Kidney capillary endothelial cell (primary cell): ENCODE measurements at regions not wholly inside any gene's neighbourhood (a gene's known extent, or its start where the extent isn't known, plus 50 kb on each side); places are given as distances from the start of the nearest gene placed in this dataset.

ENCODE experiments used
- DNase-seq: peaks from one replicate; pipeline ENCODE4 v3.0.0-alpha.2; 2018; ENCODE audit warnings: low spot score

DNA sequence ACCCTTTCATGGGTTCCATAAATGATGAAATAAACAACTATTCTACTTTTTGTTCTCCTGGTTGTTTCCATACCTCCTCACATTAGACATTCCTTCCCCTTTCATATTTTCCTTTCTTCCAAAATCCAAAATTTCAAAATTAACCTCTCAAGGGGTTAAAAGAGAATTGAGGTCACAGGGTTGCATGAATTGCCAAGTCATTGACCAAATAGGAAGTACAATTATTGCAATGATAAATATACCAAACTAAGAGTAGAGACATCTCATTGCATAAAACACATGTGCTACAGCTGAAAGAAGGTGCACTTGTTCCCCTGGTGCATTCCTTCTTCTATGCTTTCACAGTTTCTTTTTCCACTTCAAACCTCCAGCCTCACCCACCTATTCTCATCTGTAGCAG is 136.1 kb downstream of the KCTD12 start:
- no peak for DNase-seq

DNA sequence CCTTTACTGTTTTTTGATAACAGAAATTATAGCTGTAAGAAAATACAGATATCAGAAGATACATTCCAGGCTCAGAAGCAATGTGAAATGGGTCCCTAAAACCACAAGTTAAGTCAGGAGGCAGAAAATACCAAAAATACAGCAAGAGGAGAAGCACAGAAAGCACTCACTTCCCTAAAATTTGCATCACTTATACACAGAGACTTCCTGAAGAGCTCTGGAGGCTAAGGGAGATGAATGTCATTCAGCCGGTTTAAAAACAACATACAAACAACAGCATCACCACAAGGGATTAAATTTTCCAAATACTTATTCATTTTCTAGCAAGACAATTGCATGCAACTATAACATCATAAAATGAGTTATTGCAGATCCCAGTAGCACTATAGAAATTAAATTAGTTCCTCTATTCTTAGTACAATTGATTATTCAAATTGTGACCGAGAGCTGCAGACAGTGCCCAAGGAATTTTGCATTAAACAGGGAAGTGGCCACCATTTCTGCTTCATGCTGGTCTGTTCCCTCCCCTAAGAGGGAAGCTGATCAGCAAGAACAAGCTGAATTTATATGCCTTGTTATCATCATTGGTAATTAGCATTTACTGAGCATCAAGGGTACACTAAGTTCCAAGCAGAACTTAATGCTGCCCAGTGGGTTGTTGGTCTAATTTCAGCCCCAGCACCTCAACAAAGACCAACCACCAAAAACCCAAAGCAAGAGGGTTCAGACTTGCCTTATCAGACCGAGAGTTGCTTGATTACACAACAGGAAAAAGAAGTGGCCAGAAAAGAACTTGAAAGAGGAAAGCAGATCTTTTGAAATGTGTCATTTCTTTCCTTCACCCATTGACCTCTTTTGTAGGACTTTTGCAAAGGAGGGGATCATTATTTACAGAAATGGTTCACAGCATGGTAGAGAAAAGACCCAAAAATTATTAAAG is 140.7 kb downstream of the KCTD12 start:
- DNase-seq, result no peak

DNA sequence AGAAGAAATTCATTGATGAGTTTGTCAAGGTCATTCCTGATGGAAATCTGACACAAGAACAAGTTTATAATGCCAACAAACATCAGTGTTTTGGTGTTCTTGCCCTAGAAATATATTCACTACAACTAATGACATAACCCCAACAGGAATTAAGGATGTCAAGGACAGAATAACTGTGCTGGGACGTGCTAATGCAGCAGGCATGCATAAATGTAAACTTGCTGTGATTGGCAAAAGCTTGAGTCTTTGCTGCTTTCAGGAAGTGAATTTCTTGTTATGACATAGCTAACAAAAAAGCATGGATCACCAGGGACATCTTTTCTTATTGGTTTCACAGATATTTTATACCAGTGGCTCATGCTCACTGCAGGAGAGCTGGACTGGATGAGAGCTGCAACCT is 144.6 kb downstream of the KCTD12 start:
- DNase-seq, result no peak

DNA sequence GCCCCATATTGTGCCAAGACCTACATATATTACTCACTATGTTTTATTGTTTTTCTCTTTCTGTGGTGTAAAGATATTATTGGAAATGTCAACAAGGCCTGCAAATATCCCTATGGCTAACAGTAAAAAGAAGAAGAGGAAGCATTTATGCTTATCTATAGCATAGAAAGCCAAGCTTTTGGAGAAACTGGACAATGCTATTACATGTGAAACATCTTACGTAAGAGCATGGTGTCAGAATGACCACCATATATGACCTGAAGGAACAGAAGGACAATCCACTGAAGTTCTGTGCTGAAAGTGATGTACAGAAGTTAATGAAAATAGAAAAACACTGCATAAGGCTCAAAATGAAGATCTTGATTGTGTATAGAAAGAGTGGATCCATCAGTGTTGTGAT is 145.2 kb downstream of the KCTD12 start:
- DNase-seq, result no peak

DNA sequence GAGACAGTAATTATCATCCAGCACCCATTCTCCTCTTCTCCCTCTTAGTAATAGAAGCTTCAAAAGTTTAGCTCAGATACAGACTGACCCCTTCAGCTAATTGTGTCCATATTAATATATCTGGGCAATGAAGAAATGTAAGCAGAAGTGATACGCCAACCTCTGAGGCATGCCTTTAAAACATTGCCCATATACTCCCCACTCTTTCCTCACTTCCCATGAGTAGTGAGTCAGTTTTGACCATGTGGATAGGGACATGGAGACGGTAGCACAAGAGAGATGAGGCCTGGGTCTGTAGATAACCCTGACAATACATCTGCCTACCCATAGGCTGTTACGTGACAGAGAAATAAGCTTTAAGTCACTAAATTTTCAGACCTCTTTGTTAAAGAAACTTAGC is 147.6 kb downstream of the KCTD12 start:
- DNase-seq, result no peak

DNA sequence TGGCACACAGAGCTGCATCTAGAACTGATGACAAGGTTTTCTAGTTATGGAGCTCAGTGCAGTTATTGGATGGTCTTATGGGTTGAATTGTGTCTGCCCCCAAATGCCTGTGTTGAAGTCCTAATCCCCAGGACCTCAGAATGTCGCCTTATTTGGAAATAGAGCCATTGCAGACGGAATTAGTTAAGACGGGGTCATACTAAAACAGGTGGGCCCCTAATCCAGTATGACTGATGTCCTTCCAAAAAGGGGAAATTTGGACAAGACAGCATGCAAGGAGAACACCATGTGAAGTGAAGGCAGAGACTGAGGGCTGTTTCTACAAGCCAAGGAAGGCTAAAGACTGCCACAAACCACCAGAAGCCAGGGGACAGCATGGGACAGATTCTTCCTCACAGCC is 148.7 kb downstream of the KCTD12 start:
- no peak for DNase-seq

DNA sequence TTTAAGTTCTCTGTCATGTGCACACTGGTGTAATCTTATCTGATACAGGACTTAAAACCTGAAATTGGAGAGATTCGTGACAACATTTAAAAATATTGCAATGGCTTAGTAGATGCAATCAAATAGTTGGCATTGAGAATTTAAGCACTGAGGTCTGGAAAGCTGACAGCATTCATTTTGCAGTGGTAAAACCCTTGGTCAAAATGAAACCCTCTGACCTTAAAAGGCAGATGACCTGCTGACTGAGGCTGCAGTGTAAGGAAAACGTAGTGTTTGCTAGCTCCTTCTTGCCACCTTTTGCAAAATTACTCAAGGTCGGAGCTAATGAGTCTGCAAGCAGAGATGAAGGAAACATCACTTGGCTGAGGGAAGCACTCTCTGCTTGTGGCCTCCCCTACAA is 150.6 kb downstream of the KCTD12 start:
- no peak for DNase-seq

DNA sequence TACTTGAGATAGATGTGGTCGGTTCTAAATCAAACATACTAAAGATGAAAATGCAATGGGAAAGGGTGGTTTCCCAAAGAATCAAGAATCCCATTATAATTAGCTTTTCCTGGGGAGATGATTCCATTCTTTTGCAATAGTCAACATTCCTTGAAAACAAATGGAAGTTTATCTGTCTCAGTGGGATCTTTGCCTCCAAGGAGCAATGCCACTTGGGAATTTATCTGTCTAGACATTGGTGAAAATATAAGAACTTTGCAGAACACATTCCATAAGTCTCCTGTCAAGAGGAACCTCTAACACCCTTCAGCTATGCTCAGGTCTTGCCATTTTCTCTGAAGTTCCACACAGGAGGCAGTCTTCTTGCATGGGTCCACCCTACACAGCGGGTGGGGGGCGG is 152.5 kb downstream of the KCTD12 start:
- DNase-seq, result no peak

DNA sequence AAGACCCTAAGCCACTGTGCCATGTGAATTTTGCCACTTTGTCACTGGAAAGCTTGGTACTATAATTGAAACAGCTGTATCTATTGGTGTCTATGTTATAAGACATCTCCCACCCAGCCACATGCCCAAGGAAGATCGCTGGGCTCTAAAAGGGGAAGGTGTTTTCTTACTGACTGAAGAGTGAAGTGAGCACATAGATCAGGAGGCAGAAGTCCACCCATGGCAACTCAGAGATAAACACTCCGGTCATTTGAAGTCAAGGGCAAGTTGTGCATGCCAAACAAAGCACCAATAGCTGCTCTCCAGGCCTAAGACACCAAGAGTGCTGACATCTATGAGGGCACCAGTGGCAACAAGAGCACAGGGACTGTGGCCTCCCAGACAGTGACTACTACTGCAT is 153.8 kb downstream of the KCTD12 start:
- DNase-seq, result no peak

DNA sequence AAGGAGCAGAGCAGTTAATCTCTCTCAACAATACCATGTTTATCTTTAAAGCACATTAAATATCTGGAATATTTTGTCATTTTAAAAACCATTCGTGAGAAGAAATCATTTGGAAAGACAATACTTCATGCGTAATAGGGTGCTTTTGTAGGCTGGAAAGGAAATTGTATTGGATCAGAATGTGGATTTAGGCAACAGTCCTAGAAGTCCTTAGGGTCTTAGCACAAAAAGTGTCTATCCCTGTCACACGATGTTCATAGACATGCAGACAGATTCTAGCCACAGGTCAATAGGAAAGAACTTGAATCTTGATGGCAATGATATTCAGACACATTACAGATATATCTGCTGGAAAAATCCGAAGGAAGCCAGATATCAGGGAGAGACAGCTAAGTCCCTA is 156.0 kb downstream of the KCTD12 start:
- no peak for DNase-seq

DNA sequence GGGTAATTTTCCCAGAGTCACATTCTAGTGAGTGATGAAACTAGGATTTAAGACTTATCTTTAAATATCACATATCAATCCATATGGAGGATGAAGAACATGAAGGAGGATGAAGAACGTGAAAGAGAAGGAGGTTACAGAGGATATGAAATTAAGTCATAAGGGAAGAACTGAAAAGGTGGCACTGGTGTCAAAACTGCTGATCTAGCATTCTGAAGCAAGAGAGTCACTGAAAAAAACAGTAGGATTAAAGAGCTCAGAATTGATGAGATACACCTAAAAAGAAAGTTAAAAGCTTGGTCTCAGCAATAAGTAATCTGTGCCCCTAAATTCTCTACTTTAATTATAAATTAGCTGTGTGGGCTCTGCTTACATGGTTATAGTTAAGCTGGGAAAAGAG is 156.5 kb downstream of the KCTD12 start:
- no peak for DNase-seq

DNA sequence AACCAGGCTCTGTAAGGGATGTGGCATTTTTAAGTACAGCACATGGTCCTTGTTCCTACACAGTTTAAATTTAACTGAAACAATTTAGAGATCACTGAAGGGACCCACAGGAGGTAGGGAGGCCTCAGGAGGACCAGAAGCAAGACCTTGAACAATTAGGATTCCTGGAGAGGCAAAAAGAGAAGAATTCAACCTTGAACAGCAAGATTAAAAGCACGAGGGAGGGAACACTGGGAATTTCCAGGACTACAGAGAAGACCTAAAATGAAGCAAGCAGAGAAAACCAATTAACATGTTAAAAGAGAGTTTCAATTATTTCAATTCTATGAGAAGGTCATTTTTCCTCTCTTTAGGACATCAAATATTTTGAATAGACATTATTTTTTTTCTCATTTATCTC is 160.3 kb downstream of the KCTD12 start:
- DNase-seq, result no peak

DNA sequence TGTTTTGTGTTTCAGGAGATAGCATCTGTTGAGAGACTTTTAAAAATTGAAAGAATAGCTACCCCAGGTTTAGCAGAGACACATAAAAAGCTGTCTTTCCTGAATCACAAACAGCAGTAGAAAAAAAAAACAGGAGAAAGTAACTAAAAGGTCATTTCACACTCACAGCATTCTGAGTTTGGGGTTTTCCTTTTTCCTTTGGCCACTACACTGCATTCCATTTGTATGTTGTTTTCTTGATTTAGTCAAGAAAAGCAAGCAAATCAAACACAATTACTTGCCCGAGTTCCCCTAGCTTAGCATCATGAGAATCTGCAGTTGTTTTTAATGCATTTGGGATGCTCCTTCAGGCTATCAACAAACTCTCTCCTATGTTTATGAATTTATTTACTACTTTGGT is 161.0 kb downstream of the KCTD12 start:
- no peak for DNase-seq

DNA sequence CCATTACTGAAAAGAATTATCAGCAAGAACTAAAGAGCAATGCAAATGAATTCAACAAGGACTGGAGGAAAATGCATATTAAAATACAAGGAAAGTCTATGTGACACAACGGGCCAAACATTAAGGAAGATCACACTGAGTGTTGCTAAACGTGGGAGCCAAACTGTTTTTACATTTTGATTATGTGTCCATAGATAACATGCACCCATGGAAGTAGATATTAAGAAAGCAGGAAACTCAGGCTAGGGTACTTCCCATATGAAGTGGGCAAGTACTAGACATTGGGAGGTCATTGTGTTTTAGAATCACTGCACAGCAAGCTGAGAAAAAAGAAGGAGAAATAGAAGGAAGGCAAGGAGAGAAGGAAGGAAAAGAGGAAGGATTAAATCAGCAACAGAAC is 161.8 kb downstream of the KCTD12 start:
- DNase-seq, result no peak

DNA sequence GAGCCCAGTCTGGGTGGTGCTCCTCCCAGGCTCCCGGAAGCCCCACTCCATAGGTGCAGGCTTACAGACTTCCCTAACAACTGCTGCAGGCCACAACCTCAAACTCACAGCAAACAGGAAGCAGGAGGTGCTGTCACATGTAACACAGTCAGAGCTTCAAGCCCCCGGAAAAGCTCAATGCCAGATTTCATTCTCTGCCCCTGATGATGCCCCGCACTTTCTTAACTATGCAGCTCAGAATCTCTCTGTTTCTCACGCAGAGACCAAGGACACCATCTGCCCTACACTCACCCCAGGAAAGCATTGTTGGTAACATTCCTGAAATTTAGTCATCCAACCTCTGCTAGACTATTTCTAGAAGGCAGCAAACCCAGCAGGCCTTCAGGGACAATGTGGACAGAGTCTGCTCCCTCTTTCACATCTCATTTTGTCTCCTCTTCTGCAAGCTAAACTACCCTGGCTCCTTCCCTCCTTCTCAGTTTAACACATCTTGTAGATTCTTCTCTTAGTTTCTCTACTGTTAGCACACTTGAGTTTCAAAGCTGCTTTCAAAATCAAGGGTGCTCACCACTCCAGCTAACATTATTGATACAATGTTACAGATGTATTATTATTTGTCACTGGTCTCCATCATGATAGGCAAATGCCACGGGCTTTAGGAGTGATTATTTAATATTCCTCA is 162.5 kb downstream of the KCTD12 start:
- DNase-seq, result peak; percentile 97

DNA sequence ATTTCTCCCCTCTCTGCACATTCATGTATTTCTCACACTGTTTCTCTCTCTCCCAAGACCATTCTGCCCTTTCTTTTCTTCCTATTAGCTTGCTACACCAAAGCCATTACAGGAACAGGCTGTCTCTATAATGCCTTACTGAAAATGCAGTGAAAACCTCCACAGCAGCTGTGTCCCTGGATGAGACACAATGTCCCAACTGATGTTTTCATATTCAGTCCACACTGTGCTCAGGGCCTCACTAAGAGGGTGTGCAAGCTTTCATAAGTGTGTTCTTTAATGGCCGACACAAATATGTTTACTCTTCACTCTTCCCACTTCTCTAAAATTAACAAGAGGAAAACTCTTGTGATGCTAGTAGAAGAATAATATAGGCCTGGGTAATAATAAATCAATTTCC is 163.4 kb downstream of the KCTD12 start:
- DNase-seq, result no peak

DNA sequence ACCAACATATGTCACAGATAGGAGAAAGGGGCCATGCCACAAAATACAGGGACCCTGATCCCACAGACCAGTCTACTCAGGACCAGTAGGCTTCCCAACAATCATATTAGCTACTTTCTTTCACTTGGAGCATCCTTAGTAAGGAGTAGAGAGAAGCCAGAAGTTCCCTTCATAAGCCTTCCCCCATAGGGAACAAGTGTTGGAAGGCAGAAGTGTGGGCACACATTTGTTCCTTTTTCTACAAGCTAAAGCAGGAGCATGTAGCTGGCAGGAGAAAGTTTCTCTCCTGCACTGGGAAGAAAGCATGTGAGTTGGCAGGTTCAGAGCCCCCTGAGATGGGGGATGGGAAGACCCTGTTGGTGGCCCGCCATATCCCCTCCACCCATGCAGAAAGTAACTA is 165.4 kb downstream of the KCTD12 start:
- DNase-seq, result no peak

DNA sequence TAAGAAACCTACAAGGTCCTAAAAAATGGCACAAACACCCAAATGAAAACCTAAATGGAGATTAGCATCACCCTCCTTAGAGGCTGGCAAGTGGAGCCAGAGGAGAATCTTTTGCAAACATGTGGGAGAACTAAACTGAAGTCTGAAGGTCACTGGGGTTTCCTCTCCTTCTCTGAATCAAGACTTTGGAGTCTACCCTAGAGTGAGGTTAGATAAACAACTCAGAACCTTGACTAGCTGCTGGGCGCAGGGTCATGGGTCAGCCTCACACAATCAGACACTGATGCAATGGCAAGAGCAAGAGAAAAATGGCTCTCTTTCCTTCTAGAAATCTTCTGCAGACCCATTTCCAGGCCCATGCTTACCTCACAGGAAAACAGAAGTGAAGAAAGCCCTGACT is 165.8 kb downstream of the KCTD12 start:
- no peak for DNase-seq

DNA sequence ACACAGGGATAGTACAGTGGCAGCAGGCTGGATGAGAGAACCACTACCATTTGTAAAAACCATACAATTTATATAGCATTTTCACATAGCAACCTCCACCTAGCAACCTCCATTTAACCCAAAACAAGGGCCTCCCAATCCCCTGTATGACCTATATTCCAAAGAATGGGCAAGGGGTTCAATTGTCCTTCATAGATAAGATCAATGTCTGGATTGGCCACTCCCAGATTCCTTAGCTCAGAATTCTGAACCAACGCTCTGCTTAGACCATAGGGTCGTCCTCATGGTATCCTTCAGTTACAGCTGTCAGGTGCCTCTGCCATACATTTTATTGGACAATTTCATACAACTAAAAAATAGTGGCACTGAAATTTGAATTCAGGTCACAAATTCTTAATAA is 166.2 kb downstream of the KCTD12 start:
- no peak for DNase-seq

DNA sequence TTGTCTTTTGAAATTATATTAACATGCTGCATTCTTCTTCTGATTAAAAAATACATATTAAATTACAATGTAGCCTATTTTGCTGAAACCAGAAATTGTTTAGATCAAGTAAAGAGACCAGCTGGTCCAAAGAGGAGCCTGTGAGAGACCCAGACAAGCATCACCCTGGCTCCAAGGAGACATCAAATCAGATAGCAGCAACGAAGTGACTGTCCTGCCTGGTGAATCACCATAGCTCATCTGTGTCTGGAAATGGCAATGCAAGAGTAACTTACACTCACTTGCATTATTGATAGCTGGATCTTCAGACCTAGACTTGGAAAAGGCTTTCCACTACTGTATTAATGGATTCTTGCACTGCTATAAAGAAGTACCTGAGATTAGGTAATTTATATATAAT is 169.1 kb downstream of the KCTD12 start:
- DNase-seq, result no peak

DNA sequence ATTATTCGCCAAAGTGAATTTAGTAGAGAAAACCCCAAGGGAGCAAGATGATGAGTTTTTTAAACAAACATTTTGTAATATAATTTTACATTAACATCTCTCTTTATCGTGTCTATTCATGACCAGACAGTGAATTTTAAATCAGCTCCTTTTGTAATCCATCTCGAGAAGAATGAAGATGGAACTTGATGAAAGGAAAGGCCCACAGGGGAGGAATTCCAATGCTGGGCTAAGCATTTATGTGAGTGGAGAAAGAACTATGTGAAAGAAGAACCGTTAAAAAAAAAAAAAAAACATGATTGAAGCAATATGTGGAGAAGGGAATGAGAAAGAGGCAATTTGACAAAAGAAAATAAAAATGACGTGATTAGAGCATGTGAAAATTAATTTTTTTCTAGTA is 170.6 kb downstream of the KCTD12 start:
- DNase-seq, result no peak

DNA sequence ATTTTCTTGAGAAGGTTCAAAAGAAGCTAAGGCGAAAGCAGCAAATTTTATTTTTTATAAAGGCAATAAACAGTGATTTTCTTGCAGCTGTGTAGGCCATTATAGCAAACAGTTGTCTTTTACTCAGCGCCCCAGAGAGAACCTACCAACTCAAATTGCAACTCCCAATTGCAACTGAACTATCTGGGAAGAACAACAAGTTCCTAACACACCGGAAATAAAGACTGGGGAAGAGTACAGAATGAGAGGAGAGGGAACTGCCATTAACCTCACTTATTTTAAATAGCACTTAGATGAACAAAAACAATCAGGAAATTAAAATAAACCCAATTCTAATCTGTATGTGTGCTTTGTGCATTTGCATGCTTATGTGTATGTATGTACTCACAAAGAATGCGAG is 171.1 kb downstream of the KCTD12 start:
- no peak for DNase-seq

DNA sequence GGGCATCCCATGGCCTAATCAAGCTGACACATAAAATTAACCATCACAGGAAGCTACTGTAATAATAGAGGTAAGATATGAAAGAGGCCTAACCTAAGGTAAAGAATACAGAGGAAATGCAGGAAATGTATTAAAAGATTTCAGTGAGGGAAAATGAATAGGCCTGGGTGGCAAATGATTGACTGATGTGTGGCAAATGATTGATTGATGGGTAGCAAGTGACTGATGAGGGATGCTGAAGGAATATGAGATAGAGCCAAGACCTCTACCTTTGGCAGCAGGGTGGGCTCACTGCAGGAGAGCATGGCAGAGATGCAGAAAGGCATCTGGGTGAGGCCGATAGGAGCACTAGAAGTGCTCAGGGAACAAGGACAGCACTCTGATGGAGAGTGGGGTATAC is 172.9 kb downstream of the KCTD12 start:
- no peak for DNase-seq
